ENCODE measurements at regions not wholly inside any gene's neighbourhood (a gene's known extent, or its start where the extent isn't known, plus 50 kb on each side); places are given as distances from the start of the nearest gene placed in this dataset.
"Not testable (repeated sequence)": the region's sequence is repeated elsewhere in the genome, so short reads cannot be mapped to it uniquely, and the experiment has no call there.

DNA sequence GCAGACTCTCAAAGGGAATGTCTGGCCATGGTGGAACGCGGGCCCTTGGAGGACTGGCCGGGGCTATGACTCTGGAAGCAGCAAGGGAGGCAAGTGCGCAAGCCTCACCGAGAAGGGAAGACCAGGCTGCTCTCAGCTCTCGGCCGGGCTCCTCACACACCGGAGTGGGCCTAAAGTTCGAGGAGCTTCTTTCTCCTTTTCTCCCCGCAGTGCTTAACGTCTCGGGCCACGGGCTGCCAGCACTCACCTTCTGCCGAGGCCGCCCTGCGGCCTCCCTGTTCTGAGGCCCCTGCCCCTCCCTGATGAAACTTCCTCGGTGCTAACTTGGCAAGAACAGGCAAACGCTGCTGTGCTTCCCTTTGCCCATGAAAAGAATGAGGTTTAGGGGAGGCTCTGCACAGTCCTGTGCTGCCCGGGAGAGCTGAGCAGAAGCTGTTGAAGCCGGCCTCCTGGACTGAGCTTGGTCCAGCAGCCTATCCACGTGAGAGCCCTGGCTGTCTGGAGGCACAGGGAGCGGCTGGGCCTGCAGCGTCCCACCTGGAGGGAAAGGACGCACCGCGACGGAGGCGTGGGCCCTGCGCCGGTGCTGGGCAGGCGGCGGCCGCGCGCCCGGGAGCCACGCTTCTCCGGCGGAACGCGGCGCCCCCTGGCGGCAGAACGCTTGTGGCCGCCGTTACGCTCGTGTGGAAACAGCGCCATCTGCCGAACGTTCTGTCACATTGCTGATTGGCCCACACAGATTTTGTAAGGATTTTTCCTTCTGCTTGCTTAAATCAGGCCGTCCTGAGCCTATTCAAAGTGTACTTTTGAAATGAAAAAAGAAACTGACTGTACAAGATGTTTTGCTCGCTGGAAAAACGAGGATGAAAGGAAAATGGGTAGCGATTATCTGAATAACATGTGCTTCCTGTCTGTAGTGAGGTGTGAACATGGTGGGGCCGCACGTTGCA, 65.0 kb upstream of the TMEM45B start:
- peak; percentile 91 for FAIRE-seq
- peak; percentile 30 for DNase-seq (ENCODE audit: extremely low spot score, insufficient read length, low read depth)

- FAIRE-seq (no peak), DNase-seq (ENCODE audit: extremely low spot score, insufficient read length, low read depth) (no peak)
These were observed 64.1 kb upstream of the TMEM45B start for GRCh38 chr11:129751511-129751910.

DNA sequence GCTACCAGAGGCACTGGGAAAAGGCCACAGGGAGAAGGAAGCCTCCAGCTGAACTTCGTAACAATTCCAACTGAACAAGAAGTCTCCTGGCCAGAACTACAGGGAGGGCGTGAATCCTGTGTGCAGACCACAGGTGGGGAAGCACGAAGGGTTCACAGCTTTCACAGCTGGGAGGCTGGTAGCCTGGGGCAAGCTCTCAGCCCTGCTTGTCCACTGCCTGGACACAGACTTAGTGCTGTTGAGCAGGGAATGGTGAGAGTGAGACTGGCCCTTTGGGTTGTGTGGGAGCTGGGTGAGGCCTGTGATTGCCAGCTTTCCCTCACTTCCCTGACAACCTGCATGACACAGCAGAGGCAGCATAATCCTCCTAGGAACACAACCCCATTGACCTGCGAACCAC, 52.1 kb upstream of the TMEM45B start:
- not testable (repeated sequence) for FAIRE-seq; DNase-seq (ENCODE audit: extremely low spot score, insufficient read length, low read depth)

- FAIRE-seq; DNase-seq (ENCODE audit: extremely low spot score, insufficient read length, low read depth): not testable (repeated sequence)
These were observed 51.4 kb upstream of the TMEM45B start for GRCh38 chr11:129764204-129764603.
